ENCODE measurements at regions not wholly inside any gene's neighbourhood (a gene's known extent, or its start where the extent isn't known, plus 50 kb on each side); places are given as distances from the start of the nearest gene placed in this dataset.

GRCh38 chr10:21278491-21279216 is 246.8 kb downstream of the SKIDA1 start:
- TF ChIP-seq E4F1 (IDR thresholded peaks at IDR 0.05; ENCODE audit: borderline replicate concordance, partially characterized antibody) (no peak), SIN3A (IDR thresholded peaks at IDR 0.05; ENCODE audit: low read depth, low read length) (no peak), USF1 (IDR thresholded peaks at IDR 0.05; ENCODE audit: borderline replicate concordance, extremely low read length, insufficient read depth, low read depth, low read length) (no peak), EP300 (IDR thresholded peaks at IDR 0.05; ENCODE audit: borderline replicate concordance in 1 of 2, control insufficient read depth in 1 of 2, low read depth in 2 of 2, low read length in 2 of 2) (no peak), CTCF (IDR thresholded peaks at IDR 0.05 in 2 of 3, conservative IDR thresholded peaks at IDR 0.05 in 1 of 3; ENCODE audit: control insufficient read depth in 2 of 3, extremely low read depth in 1 of 3, insufficient read depth in 1 of 3, low read depth in 3 of 3, low read length in 3 of 3) (peak; percentile 72 to 77 (median 73)), SUZ12 (IDR thresholded peaks at IDR 0.05; ENCODE audit: unreplicated experiment) (no peak), EZH2 (IDR thresholded peaks at IDR 0.05; ENCODE audit: borderline replicate concordance, control insufficient read depth, low read depth, low read length) (no peak), SPI1 (IDR thresholded peaks at IDR 0.05; ENCODE audit: borderline replicate concordance, insufficient read depth, low read depth, low read length) (no peak), POLR2A (IDR thresholded peaks at IDR 0.05; ENCODE audit: low read depth, low read length) (no peak), POLR2AphosphoS5 (IDR thresholded peaks at IDR 0.05; ENCODE audit: low read length) (no peak), CEBPB (IDR thresholded peaks at IDR 0.05; ENCODE audit: borderline replicate concordance in 1 of 2, low read depth in 2 of 2, low read length in 2 of 2) (no peak), RELA (IDR thresholded peaks at IDR 0.05; ENCODE audit: borderline replicate concordance, partially characterized antibody) (no peak), FOXM1 (IDR thresholded peaks at IDR 0.05; ENCODE audit: low read depth, low read length) (no peak)
